ENCODE measurements at regions not wholly inside any gene's neighbourhood (a gene's known extent, or its start where the extent isn't known, plus 50 kb on each side); places are given as distances from the start of the nearest gene placed in this dataset.

DNA sequence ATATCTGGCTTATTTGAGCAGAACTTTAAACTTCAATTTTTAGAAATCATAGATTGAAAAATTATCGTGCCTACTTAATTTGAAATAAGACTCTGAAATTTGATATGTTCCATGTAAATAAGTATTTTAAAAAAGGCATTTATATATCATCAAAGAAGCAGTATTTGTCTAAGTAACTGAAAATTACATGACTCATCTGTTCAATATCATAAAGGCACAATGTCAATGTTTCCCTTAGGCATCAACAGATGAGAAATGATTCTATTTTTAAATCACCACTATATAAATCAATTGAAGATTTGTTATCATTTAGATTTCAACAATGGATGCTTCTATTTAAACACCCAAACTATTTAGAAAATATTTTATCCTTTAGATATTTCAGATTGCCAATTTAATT, 142.9 kb upstream of the POU5F2 start:
- no peak for DNase-seq (ENCODE audit: low read depth in 3 of 3)

DNA sequence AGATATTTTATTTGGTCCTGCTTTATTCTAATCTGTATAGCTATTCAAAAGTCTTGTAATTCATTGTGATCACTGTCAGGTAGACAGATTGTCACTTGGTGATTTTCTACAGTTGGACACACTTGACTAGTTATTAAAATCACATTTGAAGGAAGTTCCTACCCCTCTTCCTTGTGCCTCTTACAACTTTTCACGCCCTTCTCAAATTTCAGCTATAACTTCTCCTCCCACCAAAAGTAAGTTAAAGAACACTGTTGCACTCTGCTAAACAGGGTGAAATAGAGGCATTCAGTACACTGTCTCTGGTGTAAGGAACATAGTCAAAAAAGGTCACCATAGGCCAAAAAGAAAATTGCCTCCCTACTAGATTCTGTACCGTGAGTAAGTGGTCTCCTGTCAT, 142.1 kb upstream of the POU5F2 start:
- no peak for DNase-seq (ENCODE audit: low read depth in 3 of 3)

DNA sequence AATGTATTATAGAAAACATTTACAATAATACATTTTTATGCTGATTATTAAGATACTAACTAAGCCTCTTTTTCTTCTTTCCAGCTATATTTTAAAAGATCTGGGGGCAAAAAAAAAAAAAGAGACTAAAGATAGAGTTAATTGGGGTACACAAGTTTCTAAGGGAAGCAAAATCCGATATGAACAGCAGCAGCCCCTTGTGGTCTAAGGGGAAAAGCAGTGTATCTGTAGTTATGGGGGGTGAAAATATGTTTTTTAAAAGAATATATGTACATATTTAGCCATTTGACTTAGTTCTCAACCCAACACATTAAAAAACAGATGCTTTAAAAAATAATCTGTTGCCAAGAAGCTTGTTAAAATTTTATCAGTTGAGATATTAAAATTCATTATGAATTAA, 134.3 kb upstream of the POU5F2 start:
- DNase-seq (ENCODE audit: low read depth in 3 of 3): no peak

DNA sequence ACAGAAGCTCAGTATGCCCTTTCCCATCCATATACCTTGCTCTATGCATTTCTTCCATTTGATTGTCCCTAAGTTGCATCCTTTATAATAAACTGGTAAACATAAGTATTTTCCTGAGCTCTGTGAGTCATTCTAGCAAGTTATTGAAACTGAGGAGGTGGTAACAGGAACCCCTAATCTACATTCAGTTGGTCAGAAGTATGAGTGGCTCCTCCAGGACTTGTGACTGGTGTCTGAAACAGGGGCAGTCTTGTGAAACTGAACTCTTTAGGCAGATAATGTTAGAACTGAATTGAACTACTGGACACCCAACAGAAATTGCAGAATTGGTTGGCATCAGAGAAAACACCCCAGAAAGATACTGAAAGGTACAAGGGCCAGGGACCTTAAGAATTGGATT, 133.1 kb upstream of the POU5F2 start:
- no peak for DNase-seq (ENCODE audit: low read depth in 3 of 3)

DNA sequence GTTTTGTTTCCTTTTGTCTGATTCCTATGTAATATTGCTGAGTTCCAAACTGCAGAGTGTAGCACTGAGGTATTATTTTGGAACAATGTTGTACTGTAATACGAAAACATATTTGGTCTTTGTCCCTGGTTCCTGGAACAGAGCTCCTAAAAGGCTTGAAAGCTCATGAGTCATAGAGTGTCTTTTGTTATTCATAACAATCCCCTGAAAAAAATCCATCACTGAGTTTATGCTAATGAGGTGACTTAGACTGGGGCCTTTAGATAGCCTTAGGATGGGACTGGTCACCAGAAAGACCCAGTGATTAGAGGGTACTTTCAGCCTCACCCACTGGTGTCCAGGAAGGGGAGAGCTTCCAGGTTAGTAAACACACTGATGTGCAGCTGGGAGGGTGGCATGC, 132.7 kb upstream of the POU5F2 start:
- DNase-seq (ENCODE audit: low read depth in 3 of 3): no peak

DNA sequence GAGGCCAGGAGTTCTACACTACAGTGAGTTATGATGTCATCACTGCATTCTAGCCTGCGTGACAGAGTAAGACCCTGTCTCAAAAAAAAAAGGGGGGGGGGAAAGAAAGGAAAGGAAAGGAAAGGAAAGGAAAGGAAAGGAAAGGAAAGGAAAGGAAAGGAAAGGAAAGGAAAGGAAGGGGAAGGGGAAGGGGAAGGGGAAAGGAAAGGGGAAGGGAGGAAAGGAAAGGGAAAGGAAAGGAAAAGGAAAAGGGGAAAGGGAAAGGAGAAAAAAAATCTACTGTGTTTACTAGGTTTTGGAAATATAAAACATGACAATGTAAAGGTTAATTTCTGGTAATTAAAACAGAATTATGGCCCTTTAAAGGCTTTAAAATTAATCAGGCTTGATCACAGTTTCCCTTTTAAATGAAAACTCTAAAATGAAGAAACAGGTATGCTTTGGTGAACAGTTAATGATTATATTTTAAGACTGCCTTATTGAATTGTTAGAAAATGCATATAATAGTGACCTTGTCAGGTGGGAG, 131.9 kb upstream of the POU5F2 start:
- DNase-seq (ENCODE audit: low read depth in 3 of 3): no peak

DNA sequence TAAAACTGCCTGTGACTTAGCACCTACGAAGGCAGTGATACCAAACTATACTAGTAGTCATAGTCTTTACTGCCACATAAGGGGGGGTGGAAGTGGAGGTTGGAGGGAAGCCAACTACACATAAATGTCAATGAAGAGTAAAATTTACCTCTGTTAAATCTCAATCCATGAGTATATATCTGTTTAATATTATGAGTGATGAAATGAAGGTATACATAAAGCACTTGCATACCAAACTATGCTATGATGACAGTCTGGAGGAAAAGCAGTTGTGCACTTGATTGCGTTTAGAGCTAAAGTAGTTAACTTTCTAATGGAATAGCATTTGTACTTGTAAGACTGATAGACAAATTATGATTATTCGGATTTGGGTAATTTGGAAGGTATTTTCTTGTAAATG, 129.2 kb upstream of the POU5F2 start:
- no peak for DNase-seq (ENCODE audit: low read depth in 3 of 3)

DNA sequence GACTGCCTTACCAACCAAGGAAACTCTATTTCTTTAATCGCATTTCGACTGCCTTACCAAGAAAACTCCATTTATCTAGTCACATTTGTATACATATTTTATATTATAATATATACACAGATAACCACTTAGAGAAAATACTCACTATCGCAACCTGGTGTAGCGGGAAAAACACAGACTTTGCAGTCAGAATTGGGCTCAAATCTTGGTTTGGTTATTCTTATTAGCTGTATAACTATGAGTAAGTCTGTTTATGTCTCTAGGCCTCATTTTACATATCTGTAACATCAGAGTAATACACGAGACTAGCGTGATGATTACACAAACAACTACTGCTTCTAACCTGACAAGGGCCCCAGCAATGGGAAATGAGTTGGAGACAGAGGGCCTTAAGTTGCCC, 127.5 kb upstream of the POU5F2 start:
- no peak for DNase-seq (ENCODE audit: low read depth in 3 of 3)

DNA sequence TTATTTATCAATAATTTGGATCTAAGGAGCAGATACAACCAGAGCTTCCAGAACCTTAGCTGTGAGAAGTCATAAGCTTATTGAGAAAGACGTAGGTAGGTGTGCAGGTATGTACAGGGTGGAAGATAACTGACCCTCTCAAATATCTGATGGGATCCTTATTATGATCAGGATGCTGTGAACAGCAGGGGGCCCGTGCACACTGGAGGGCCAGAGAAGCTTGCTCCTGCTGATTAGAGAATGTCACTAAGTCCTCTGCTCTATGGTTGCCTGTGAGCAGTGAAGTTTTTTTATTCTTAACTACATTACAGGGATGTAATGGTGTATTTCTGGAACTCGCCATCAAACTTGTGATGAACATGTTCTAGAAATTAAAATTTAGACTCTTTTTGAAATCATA, 108.9 kb upstream of the POU5F2 start:
- no peak for DNase-seq (ENCODE audit: low read depth in 3 of 3)

DNA sequence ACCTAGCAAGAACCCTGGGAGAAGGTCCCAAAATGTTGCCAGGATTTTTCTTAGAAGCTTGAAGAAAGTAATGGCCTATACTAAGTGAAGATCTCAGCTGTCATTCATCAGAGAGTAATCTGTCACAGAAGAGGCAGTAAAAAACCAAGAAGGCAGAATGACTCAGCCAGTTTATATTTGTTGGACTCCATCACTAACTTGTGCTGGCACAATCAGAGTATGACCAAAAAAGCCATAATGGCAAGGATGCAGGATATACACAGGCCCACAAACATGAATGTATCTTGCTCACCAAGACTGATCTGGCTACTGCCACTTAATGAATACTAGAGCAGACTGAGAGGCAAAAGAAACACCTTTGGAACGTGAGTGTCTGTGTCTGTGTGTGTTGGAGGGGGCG, 104.0 kb upstream of the POU5F2 start:
- DNase-seq (ENCODE audit: low read depth in 3 of 3): no peak

DNA sequence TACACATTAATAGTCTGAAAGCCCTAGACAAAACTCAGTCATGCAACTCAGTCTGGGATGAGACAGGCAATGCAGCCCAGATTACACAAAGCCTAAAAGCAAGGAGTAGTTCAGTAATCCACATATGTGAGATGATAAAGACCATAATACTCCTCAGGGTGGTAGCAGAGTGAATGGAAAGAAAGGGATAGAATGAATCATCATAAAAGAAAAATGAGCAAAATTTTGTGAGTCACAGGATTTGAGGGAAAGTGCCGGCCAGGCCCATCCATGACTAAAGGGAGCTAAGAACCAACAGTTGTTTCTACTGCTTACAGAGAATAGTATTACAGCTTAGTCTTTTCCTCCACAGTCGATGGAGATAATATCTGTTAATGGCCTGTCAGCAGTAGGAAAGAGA, 90.0 kb upstream of the POU5F2 start:
- DNase-seq (ENCODE audit: low read depth in 3 of 3): no peak

DNA sequence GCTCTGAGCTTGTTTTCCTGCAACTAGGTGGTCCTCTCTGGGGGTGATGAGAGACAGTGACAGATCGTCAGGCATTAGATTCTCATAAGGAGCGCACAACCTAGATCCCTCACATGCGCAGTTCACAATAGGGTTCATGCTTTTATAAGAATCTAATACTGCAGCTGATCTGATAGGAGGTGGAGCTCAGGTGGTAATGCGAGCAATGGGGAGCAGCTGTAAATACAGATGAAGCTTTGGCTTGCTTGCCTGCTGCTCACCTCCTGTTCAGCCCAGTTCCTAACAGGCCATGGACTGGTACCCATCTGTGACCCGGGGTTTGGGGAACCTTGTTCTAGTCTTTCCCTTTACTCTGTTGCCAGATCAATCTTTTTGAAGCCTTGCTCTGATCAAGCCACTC, 89.5 kb upstream of the POU5F2 start:
- DNase-seq (ENCODE audit: low read depth in 3 of 3): no peak

DNA sequence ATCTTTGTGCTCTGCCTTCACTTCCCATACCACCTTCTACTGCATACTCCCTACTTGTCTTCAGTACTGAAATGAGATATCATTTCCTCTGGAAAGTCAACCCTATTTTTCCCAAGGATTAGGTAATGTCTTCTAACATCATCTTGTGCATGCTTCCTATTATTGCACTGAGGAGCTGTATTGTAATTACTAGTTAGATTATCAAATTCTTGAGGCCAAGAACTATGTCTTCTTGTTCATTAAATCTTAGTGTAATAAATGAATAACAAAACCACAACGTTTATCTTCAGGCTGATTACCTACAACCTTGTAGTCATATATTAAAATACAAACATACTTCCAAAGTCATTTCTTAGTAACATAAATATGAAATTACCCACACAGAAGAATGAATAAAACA, 87.9 kb upstream of the POU5F2 start:
- no peak for DNase-seq (ENCODE audit: low read depth in 3 of 3)

DNA sequence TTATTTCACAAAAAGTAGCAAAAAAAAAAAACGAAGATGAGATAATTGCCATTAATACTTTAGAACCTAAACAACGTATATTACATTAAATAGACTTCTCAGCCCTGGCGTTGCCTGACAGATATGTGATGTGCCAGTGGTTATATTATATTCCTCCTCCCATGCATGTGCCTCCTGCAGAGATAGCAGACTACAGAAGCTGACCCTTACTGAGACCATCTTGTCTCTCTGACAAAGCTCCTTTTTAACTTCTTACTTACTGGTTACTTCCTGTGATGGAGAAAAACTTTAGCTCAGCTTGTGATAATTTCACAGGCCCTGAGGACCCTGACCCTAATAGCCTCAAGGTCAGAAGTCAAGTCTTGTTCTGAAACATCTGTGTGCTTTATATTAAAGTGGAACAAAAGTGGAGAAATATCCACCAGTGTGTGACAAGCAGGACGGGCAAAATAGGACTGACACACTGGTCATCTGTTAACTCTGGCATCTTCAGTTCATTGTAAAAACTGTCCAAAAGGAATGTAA, 80.6 kb upstream of the POU5F2 start:
- DNase-seq (ENCODE audit: low read depth in 3 of 3): no peak

DNA sequence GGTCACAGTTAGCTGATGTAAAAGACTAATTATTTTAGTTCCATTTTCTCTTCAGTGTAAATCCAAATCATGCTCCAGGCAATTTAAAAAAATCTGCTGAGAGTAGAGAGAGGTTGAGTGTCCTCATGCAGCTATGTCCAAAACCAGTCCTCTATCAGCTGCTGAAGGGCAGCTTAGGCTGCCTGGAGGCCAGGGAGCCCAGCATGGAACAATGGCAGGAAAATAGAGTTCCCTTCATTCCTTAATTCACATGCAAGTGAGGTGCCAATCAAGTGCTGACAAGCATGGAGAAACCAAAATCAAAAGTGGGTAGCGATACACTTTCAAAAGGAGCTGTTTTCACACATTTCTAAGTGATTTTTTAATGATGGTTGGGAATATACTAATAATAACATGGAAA, 78.3 kb upstream of the POU5F2 start:
- DNase-seq (ENCODE audit: low read depth in 3 of 3): no peak

DNA sequence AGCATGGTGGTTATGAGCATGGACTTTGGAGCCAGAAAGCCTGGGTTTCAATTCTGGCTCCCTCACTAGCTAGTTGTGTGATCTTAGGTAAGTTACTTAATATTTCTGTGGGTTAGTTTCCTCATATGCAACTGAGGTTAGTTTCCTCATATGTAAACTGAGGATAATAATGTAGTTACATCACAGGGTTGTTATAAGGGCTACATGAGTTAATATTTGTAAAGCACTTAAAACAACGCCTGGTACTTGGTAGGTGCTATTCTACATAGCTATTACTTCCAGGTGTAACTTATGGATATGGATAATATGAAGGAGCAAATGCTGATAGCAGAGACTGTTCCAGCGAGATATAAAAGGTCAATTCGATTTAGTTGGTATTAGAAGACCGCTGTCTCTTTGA, 69.4 kb upstream of the POU5F2 start:
- no peak for DNase-seq (ENCODE audit: low read depth in 3 of 3)

DNA sequence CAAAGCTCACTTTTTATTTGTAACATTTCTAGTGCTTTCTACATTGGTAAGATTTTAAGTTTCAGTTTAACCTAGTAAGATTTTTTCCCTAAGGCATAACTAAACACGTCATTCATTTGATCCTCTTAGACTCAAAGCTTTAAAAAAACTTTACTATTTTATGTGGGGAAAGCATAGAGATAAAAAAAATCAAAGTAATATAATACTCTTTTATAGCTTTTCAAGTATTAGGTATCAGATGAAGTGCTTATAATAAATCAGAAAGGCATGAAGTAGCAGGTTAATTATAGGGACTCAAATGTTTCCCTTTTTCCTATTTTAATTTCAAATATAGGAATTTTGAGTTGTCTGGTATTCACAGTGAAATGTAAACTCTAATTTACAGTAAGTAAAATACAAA, 68.0 kb upstream of the POU5F2 start:
- DNase-seq (ENCODE audit: low read depth in 3 of 3): no peak

DNA sequence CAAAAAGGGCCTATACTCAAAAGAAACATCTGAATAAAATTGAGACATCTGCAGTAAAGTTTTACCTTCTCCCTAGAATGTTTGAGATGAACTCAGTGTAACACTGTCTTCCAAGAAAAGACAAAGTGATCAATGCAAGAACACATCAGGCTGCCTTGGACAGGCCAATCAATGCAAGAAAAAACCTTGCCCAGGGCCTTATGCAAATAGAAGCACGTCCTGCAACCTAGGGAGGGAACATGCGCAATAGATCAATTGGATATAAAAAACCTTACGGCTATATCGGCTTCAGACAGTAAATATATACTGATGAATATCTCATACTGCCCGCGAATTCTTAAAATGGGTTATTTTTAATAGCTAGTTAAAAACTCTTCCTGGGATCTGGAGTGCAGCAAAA, 66.4 kb upstream of the POU5F2 start:
- no peak for DNase-seq (ENCODE audit: low read depth in 3 of 3)

DNA sequence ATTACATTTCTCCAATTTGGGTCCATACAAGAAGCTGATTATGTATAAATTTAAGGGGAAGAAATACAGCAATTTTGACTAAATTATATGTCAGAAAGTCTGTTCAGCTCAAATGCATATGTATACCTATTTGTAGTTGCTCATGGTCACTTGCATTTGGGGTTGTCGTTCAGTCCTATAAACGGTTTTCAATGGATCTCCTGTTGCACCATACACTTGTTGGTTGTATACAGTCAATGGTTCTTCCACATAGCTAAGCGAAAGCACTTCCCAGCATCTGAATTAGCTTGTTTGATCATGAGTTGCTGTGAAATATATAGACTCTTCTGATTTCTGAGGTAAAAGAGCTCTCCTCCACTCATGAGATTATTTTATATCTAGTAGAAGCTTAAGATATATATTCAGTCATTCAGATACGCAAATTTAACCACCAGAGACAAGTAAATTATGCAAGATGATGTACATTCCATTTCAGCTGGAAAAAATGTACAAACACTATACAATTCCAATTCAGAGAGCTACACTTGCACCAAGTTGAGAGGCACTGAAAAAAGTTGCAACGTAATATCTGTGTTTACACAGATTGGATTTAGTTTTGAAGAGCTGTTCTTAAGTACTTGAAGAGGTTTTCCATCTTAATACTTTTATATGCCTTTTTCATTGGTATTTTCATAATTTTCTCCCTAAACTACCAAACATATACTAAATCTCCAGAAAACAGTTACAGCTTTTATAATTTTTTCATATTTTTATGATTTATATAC, 64.4 kb upstream of the POU5F2 start:
- DNase-seq (ENCODE audit: low read depth in 3 of 3): no peak

DNA sequence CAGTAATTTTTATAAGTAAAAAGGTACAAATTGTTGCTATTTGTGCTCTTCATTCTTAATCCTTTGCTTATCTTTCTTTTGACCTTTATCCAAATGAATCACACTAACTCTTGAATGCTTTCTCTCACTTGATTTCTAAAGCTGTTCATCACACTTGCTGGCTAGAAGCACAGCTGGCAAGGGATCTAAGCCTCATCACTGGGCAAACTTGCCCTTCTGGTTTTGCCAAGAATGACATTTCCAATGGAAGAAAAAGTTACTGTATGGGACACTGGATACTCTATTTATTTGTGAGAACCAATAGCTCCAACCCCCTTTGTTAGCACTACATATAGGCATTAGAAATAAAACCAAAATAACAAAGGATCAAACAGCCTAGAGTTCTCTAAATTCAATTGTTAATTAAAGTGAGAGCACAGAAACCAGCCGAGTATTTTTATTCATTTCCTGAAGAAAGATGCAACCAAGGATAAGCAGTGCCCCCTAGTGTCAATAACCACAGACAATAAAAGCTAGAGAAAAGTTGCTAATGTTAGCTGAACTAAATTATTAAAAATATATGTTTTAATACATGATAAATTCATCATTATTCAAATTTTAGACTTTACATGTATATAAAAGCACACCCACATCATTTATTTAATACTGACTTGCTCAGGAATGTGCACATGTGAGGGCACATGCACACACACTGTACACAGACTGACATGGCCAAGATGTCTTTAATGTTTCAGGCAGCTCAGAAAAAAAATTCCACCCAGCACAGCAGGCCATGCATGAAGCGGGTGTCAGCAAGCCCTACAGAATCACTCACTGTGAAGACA, 59.8 kb upstream of the POU5F2 start:
- peak in 2 of 3 donors; percentile 9 to 10 for DNase-seq (ENCODE audit: low read depth in 3 of 3)

DNA sequence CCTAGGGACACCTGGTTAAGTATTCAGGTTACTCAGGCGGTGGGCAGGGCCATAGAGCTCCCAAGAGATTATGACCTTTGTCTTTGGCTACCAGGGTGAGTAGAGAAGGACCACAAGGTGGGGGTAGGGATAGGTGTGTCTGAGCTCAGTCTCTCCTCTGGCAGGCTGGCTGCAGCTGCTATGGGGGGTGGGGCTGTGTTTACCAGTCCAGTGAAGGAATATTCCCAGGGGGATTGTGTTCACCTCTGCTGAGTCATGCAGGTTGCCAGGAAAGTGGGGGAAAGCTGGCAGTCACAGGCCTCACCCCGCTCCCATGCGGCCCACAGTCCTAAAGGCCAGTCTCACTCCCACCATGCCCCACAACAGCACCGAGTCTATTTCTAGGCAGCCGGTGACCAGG, 53.6 kb upstream of the POU5F2 start:
- DNase-seq (ENCODE audit: low read depth in 3 of 3): no peak

DNA sequence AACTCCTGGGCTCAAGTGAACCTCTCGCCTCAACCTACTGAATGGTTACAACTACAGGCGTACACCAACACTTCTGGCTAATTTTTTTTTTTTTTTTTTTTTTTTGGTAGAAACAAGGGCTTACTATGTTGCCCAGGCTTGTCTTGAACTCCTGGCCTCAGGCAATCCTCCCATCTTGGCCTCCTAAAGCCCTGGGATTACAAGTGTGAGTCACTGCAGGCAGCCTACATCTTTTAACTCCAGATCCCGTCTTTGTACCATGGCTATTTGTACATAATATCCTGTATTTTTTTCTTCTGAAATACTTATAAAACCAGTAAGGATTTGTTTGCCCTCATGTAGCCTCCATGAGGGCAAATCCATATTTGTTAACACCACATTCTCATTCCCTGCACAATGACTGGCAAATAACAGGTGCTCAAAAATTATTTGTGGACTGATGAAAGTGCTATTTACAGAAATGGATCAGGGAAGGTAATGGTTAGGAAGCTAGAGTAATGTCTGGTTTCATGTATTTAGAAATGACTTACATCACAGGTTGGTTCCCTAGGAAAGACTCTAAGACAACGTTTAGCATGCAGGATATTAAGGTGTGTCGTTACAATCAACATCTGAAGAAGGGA, 51.9 kb upstream of the POU5F2 start:
- DNase-seq (ENCODE audit: low read depth in 3 of 3): no peak
